HG03520 (cell line): ENCODE measurements at regions not wholly inside any gene's neighbourhood (a gene's known extent, or its start where the extent isn't known, plus 50 kb on each side); places are given as distances from the start of the nearest gene placed in this dataset.
"Not testable (repeated sequence)": the region's sequence is repeated elsewhere in the genome, so short reads cannot be mapped to it uniquely, and the experiment has no call there.

Source experiments
- ATAC-seq: cut with Tn5 transposase; IDR thresholded peaks from one replicate; pipeline ENCODE4 v1.9.1; 2021; ENCODE audit warnings: mild to moderate bottlenecking, moderate library complexity; ENCODE audit not compliant: unreplicated experiment

GRCh38 chr5:154593071-154593470, 115.0 kb upstream of the HAND1 start:
- ATAC-seq = no peak

DNA sequence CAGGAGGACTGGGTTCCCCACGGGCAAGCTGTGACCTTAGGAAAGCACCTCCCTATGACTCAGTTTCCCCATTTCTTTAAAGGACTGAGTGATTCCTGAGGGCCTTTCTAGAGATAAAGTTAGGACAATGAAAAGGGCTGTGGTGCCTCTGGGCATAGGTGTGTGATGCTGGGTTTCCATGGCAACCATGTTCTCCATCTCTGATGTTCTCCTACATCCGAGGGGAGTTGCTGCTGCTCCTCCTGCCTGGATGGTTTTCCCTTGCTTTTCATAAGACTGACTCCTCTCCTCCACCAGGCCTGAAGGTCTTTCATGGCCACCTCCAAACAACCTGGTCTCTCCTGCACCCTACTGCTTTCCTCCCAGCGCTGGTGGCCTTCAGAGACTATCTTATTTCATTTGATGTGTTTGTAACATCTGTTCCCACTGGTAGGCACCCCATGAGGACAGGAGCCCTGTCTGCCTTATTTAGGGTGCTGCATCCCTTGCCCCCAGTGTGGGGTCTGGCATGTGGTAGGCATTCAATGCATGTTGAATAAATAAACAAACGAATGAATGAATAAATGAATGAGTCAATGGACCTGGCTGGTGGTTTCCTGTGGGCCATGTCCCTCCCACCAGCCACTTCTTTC, 112.2 kb upstream of the HAND1 start:
- no peak for ATAC-seq

- no peak for ATAC-seq
Observed at GRCh38 chr5:154589511-154589910, 111.5 kb upstream of the HAND1 start.

DNA sequence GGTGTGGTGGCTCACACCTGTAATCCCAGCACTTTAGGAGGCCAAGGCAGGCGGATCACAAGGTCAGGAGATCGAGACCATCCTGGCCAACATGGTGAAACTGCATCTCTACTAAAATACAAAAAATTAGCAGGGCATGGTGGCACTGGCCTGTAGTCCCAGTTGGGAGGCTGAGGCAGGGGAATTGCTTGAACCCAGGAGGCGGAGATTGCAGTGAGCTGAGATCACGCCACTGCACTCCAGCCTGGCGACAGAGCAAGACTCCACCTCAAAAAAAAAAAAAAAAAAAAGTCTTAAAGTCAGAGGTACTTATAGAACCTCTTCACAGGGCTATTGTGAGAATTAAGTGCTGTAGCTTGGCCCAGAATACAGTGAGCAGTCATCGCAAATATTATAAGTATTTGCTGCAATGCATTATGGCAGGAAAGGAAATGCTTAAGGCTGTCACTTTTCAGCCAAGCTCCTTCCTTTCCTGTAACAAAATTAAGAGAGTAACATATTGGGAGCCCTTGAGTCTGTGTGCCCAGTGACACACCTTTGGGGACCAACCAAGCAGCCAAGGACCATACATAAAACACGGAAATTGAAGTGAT, 110.9 kb upstream of the HAND1 start:
- ATAC-seq = not testable (repeated sequence)

DNA sequence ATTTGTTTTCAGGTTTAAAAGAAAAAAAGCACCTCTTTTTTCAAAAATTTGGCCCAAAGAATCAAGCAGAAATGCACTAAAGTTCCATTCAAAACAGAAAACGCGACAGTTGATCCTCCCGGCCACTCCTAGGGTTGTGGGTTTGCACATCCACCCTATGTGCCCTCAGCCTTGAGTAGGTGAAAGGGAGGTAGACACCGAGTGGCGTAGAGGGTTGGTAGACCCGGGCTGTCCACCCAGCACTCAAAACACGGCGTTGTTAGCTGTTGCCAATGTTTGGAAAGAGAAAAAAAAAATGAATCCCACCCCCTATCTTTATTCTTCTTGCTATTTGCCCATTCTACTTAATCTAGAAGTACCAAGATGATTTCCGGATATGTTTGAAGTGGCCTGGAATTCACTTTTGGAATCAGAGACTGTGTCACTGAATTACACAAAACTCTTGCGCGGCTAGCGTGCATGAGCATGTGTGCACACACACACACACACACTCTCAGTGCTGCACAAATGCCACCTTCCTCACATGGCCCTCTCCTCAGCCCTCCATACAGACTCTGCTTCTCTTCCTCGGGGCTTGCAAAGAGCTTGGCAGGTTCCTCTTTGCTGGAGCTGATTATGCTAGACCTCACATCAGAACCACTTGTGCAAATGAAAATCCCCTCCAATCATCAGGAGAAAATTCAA, 110.2 kb upstream of the HAND1 start:
- ATAC-seq = no peak

GRCh38 chr5:154587123-154588026, 109.3 kb upstream of the HAND1 start:
- ATAC-seq = no peak

GRCh38 chr5:154583671-154584177, 105.7 kb upstream of the HAND1 start:
- no peak for ATAC-seq

- no peak for ATAC-seq
Observed at GRCh38 chr5:154580422-154580821, 102.4 kb upstream of the HAND1 start.

DNA sequence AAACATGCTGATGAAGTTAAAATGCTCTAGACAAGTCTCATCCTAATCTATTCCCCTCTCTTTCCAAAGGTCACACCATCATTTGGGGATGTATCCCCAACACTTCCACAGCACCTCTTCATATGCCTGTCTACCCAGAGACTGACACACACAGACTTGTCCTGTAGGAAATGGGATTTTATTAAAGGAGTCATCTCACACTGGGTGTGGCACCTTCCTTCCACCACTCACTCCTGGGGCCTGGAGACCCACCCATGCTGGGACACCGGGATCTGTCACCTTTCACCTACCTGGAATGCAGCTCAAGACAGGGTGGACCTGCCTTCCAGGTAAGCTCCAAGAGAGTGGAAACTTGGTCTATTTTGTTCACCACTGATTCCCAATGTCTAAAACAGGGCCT, 99.4 kb upstream of the HAND1 start:
- ATAC-seq = no peak

GRCh38 chr5:154576429-154576806, 98.4 kb upstream of the HAND1 start:
- no peak for ATAC-seq

- ATAC-seq = peak; percentile 91
Observed at GRCh38 chr5:154575546-154576428, 97.8 kb upstream of the HAND1 start.

DNA sequence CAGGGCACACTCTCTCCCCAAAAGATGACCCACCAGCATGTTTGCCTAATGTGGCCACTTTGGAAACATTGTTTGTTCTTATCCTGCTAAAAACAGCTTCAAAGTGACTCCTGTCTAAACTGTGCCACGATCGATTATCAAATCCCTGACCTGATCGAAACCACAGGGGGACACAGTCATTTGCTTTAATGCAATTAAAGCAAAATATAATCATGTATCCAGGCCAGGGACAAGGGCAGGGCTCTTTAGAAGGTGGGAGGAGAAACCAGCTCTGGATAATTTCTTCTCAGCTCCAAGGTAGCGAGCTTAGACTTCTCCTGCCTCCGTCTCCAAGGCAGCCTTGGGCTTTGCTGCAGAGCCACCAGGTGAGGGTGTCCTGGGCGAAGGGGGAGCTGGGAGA, 95.0 kb upstream of the HAND1 start:
- no peak for ATAC-seq

GRCh38 chr5:154571325-154572035, 93.5 kb upstream of the HAND1 start:
- no peak for ATAC-seq

- no peak for ATAC-seq
Observed at GRCh38 chr5:154570572-154571324, 92.7 kb upstream of the HAND1 start.

DNA sequence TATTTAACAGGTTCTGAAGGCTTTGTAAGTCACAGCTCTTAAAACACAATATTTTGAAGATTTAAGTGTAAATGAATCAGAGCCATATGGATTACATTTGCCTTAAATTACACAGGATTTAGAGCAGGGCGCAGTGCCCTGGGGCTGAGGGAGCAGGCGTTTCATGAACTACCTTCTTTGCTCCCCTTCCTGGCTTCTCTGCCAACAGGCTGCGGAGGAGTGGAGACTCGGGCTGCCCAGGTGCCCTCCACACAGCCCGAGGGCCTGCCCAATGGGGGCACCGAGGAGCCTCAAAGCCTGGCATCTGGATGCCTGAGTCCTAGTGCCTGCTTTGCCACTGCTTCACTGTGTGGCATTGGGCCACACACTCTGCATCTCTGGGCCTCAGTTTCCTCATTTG, 90.6 kb upstream of the HAND1 start:
- no peak for ATAC-seq

- no peak for ATAC-seq
Observed at GRCh38 chr5:154567155-154567554, 89.1 kb upstream of the HAND1 start.

DNA sequence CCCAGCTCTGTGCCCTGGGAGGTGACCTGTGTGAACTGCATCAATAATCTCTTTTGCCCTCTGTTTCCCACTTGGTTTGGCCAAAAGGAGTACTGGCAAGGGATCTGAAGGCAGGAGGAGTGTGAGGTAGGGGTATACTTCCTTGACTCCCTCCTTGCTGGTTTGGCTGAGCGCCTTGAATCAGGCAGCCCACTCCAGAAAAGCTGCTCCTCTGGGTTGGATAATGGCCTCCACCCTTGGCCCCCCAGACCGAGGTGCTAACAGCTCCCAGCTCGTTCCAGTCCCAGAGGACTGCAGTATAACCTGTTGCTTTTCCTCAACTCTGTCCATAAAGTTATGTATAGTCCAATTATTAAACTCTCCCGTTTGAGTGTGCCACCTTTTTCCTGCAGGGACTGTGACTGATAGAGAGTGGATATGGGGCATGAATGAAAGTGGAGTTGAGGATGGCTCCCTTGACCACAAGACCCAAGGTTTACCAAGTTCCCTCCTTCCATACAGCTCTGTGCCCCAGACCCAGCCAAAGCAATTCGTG, 88.2 kb upstream of the HAND1 start:
- no peak for ATAC-seq

DNA sequence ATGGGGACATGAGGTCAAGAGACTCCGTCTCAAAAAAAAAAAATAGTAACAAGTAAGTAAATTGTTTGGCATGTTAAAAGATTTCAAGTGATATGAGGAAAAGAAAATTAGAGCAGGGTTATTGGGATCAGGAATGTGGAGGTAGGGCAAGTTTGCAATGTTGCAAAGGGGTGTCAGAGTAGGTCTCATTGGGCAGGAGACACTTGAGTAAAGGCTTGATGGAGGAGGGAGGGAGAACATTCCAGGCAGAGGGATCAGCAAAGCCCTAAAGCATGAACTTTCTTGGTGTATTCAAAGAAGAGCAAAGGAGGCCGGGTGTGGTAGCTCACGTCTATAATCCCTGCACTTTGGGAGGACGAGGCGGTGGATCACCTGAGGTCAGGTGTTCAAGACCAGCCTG, 87.1 kb upstream of the HAND1 start:
- no peak for ATAC-seq
